HEK293 (cell line): ENCODE measurements at regions not wholly inside any gene's neighbourhood (a gene's known extent, or its start where the extent isn't known, plus 50 kb on each side); places are given as distances from the start of the nearest gene placed in this dataset.

Experiments
- CTCF ChIA-PET: fragments of 350-600 bp; formaldehyde crosslinking; extraction: SDS; loops from one replicate; lab custom pipeline; 2021; ENCODE audit warnings: antibody characterized with exemption; lab: Yijun Ruan, JAX
- POLR2A ChIA-PET: fragments of 300-600 bp; formaldehyde crosslinking; extraction: SDS; loops from one replicate; lab custom pipeline; 2020; ENCODE audit warnings: antibody characterized with exemption, inconsistent platforms; lab: Yijun Ruan, JAX
- H3K27ac ChIP-seq: fragments of 200-500 bp; sonication (Bioruptor generic); 2 replicates; pipeline ENCODE4 v1.5.1; 2014; ENCODE audit warnings: low read depth, low read length, control low read depth, inconsistent platforms; ENCODE audit errors: extremely low read depth
- H3K36me3 ChIP-seq, 2 experiments: fragments of 200-500 bp in 1 of 2; sonication (Bioruptor generic) in 1 of 2; 1 replicate in 1 of 2; 2 replicates in 1 of 2; pipeline ENCODE4 v1.5.1; 2014 to 2017; ENCODE audit warnings: inconsistent platforms in 2 of 2, low read length in 2 of 2; ENCODE audit not compliant: control insufficient read depth in 2 of 2, insufficient read depth in 1 of 2
- H3K4me1 ChIP-seq: fragments of 200-500 bp; sonication (Bioruptor generic); 2 replicates; pipeline ENCODE4 v1.5.1; 2014; ENCODE audit warnings: mild to moderate bottlenecking, low read length, inconsistent platforms; ENCODE audit not compliant: control insufficient read depth, insufficient read depth
- H3K4me3 ChIP-seq: 2 replicates; pipeline ENCODE4 v1.5.1; 2011; ENCODE audit warnings: low read depth, mild to moderate bottlenecking, control low read depth, low read length, moderate library complexity
- H3K9me3 ChIP-seq: fragments of 200-500 bp; sonication (Bioruptor generic); 2 replicates; pipeline ENCODE4 v1.5.1; 2014; ENCODE audit warnings: low read depth, low read length, inconsistent platforms; ENCODE audit not compliant: control insufficient read depth, insufficient read depth
- GFI1B ChIP-seq: fragments of 450-650 bp; formaldehyde crosslinking; IDR thresholded peaks from 2 replicates; pipeline ENCODE4 v1.5.1; 2016; ENCODE audit warnings: missing biosample characterization, missing genetic modification characterization
- KLF1 ChIP-seq: fragments of 450-650 bp; formaldehyde crosslinking; IDR thresholded peaks from 2 replicates; pipeline ENCODE4 v1.5.1; 2016; ENCODE audit warnings: missing biosample characterization, missing genetic modification characterization
- REST ChIP-seq: fragments of 450-650 bp; formaldehyde crosslinking; IDR thresholded peaks from 2 replicates; pipeline ENCODE4 v1.5.1; 2016; ENCODE audit warnings: missing biosample characterization, missing genetic modification characterization
- TCF7L2 ChIP-seq: IDR thresholded peaks from 2 replicates; pipeline ENCODE4 v1.6.1; 2011; ENCODE audit warnings: low read depth, mild to moderate bottlenecking, inconsistent platforms, low read length, moderate library complexity, borderline replicate concordance
- ZNF174 ChIP-seq: fragments of 450-650 bp; formaldehyde crosslinking; IDR thresholded peaks from 2 replicates; pipeline ENCODE4 v1.5.0; 2017; ENCODE audit warnings: missing biosample characterization, mild to moderate bottlenecking, missing genetic modification characterization
- ZNF248 ChIP-seq: fragments of 450-650 bp; formaldehyde crosslinking; IDR thresholded peaks from 2 replicates; pipeline ENCODE4 v1.5.1; 2017; ENCODE audit warnings: missing biosample characterization, missing genetic modification characterization
- ZNF350 ChIP-seq: fragments of 450-650 bp; formaldehyde crosslinking; IDR thresholded peaks from 2 replicates; pipeline ENCODE4 v1.5.0; 2017; ENCODE audit warnings: missing biosample characterization, mild to moderate bottlenecking, missing genetic modification characterization
- ZNF449 ChIP-seq: fragments of 450-650 bp; formaldehyde crosslinking; IDR thresholded peaks from 2 replicates; pipeline ENCODE4 v1.5.1; 2017; ENCODE audit warnings: missing biosample characterization, mild to moderate bottlenecking, missing genetic modification characterization, moderate library complexity
- ZNF571 ChIP-seq: fragments of 450-650 bp; formaldehyde crosslinking; IDR thresholded peaks from 2 replicates; pipeline ENCODE4 v1.5.0; 2017; ENCODE audit warnings: missing biosample characterization, missing genetic modification characterization
- ZNF629 ChIP-seq: fragments of 450-650 bp; formaldehyde crosslinking; IDR thresholded peaks from 2 replicates; pipeline ENCODE4 v1.5.1; 2017; ENCODE audit warnings: missing biosample characterization, missing genetic modification characterization
- TF ChIP-seq, protein P1 (sequence below): fragments of 450-650 bp; formaldehyde crosslinking; IDR thresholded peaks from 2 replicates; pipeline ENCODE4 v1.5.1; 2016; ENCODE audit warnings: missing biosample characterization, missing genetic modification characterization, low read depth
- TF ChIP-seq, protein P2 (sequence below): fragments of 450-650 bp; formaldehyde crosslinking; IDR thresholded peaks from 2 replicates; pipeline ENCODE4 v1.5.1; 2016; ENCODE audit warnings: missing biosample characterization, missing genetic modification characterization, borderline replicate concordance
- TF ChIP-seq, protein P3 (sequence below): fragments of 450-650 bp; formaldehyde crosslinking; IDR thresholded peaks from 2 replicates; pipeline ENCODE4 v1.5.1; 2017; ENCODE audit warnings: missing biosample characterization, missing genetic modification characterization
- TF ChIP-seq, protein P4 (sequence below): fragments of 450-650 bp; formaldehyde crosslinking; IDR thresholded peaks from 2 replicates; pipeline ENCODE4 v1.5.1; 2016; ENCODE audit warnings: missing biosample characterization, missing genetic modification characterization

DNA sequence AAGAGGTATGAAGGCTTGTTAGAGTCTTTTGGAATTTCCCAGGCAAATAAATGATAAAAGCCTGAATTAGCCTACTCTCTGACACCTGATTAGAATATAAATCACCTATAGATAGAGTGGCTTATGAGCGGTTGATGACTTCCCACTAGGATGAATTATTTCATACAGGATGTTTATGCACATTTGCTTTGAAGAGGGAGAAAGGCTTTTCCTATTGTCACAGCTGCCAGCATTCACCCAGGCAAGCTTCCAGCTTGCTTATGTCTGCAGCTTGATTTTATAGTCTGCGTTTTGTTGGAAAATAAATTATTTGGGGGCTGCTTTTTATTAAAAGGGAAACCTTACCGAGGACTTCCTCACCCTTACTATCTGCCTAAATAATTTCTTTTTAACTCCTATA, 51.3 kb upstream of the EIF2S2 start:
- H3K4me1 ChIP-seq = no peaks in the 10 kb centered on the region
- no peaks in the 10 kb centered on the region; a peak in 1 of 3 replicates for H3K36me3 ChIP-seq
- no peaks in the 10 kb centered on the region for H3K9me3 ChIP-seq
- H3K4me3 ChIP-seq = no peak overlapping the region
- no peak overlapping the region for H3K27ac ChIP-seq
- TF ChIP-seq KLF1 (tag by site-specific recombination) = no peak
- TF ChIP-seq ZNF350 (tag by site-specific recombination) = no peak
- no peak for TF ChIP-seq ZNF571 (tag by site-specific recombination)
- TF ChIP-seq, protein P1, sequence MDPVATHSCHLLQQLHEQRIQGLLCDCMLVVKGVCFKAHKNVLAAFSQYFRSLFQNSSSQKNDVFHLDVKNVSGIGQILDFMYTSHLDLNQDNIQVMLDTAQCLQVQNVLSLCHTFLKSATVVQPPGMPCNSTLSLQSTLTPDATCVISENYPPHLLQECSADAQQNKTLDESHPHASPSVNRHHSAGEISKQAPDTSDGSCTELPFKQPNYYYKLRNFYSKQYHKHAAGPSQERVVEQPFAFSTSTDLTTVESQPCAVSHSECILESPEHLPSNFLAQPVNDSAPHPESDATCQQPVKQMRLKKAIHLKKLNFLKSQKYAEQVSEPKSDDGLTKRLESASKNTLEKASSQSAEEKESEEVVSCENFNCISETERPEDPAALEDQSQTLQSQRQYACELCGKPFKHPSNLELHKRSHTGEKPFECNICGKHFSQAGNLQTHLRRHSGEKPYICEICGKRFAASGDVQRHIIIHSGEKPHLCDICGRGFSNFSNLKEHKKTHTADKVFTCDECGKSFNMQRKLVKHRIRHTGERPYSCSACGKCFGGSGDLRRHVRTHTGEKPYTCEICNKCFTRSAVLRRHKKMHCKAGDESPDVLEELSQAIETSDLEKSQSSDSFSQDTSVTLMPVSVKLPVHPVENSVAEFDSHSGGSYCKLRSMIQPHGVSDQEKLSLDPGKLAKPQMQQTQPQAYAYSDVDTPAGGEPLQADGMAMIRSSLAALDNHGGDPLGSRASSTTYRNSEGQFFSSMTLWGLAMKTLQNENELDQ = no peak
- TF ChIP-seq ZNF449 = no peak
- no peak for TF ChIP-seq ZNF248 (tag by site-specific recombination)
- TF ChIP-seq, protein P2, sequence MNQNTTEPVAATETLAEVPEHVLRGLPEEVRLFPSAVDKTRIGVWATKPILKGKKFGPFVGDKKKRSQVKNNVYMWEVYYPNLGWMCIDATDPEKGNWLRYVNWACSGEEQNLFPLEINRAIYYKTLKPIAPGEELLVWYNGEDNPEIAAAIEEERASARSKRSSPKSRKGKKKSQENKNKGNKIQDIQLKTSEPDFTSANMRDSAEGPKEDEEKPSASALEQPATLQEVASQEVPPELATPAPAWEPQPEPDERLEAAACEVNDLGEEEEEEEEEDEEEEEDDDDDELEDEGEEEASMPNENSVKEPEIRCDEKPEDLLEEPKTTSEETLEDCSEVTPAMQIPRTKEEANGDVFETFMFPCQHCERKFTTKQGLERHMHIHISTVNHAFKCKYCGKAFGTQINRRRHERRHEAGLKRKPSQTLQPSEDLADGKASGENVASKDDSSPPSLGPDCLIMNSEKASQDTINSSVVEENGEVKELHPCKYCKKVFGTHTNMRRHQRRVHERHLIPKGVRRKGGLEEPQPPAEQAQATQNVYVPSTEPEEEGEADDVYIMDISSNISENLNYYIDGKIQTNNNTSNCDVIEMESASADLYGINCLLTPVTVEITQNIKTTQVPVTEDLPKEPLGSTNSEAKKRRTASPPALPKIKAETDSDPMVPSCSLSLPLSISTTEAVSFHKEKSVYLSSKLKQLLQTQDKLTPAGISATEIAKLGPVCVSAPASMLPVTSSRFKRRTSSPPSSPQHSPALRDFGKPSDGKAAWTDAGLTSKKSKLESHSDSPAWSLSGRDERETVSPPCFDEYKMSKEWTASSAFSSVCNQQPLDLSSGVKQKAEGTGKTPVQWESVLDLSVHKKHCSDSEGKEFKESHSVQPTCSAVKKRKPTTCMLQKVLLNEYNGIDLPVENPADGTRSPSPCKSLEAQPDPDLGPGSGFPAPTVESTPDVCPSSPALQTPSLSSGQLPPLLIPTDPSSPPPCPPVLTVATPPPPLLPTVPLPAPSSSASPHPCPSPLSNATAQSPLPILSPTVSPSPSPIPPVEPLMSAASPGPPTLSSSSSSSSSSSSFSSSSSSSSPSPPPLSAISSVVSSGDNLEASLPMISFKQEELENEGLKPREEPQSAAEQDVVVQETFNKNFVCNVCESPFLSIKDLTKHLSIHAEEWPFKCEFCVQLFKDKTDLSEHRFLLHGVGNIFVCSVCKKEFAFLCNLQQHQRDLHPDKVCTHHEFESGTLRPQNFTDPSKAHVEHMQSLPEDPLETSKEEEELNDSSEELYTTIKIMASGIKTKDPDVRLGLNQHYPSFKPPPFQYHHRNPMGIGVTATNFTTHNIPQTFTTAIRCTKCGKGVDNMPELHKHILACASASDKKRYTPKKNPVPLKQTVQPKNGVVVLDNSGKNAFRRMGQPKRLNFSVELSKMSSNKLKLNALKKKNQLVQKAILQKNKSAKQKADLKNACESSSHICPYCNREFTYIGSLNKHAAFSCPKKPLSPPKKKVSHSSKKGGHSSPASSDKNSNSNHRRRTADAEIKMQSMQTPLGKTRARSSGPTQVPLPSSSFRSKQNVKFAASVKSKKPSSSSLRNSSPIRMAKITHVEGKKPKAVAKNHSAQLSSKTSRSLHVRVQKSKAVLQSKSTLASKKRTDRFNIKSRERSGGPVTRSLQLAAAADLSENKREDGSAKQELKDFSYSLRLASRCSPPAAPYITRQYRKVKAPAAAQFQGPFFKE (tag by site-specific recombination) = no peak
- TF ChIP-seq ZNF174 = no peak
- no peak for TF ChIP-seq GFI1B
- no peak for TF ChIP-seq ZNF629 (tag by site-specific recombination)
- TF ChIP-seq TCF7L2 = no peak
- TF ChIP-seq, protein P3, sequence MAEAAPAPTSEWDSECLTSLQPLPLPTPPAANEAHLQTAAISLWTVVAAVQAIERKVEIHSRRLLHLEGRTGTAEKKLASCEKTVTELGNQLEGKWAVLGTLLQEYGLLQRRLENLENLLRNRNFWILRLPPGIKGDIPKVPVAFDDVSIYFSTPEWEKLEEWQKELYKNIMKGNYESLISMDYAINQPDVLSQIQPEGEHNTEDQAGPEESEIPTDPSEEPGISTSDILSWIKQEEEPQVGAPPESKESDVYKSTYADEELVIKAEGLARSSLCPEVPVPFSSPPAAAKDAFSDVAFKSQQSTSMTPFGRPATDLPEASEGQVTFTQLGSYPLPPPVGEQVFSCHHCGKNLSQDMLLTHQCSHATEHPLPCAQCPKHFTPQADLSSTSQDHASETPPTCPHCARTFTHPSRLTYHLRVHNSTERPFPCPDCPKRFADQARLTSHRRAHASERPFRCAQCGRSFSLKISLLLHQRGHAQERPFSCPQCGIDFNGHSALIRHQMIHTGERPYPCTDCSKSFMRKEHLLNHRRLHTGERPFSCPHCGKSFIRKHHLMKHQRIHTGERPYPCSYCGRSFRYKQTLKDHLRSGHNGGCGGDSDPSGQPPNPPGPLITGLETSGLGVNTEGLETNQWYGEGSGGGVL = no peak
- TF ChIP-seq, protein P4, sequence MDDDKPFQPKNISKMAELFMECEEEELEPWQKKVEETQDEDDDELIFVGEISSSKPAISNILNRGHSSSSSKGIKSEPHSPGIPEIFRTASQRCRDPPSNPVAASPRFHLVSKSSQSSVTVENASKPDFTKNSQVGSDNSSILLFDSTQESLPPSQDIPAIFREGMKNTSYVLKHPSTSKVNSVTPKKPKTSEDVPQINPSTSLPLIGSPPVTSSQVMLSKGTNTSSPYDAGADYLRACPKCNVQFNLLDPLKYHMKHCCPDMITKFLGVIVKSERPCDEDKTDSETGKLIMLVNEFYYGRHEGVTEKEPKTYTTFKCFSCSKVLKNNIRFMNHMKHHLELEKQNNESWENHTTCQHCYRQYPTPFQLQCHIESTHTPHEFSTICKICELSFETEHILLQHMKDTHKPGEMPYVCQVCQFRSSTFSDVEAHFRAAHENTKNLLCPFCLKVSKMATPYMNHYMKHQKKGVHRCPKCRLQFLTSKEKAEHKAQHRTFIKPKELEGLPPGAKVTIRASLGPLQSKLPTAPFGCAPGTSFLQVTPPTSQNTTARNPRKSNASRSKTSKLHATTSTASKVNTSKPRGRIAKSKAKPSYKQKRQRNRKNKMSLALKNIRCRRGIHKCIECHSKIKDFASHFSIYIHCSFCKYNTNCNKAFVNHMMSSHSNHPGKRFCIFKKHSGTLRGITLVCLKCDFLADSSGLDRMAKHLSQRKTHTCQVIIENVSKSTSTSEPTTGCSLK (tag by site-specific recombination) = no peak
- no peak for TF ChIP-seq REST
- CTCF ChIA-PET = no interaction called here
- POLR2A ChIA-PET = no interaction called here
